ENCODE measurements at regions not wholly inside any gene's neighbourhood (a gene's known extent, or its start where the extent isn't known, plus 50 kb on each side); places are given as distances from the start of the nearest gene placed in this dataset.
A peak's percentile ranks its signal among the peaks of the same experiment; 100 is the strongest.

- H3K9ac ChIP-seq (ENCODE audit: low read length) = no peak overlapping the region
- H3K36me3 ChIP-seq (ENCODE audit: insufficient read depth, low read length) = no peaks in the 10 kb centered on the region
- H4K20me1 ChIP-seq (ENCODE audit: insufficient read depth) = no peaks in the 10 kb centered on the region
- no peaks in the 10 kb centered on the region for H3K9me3 ChIP-seq (ENCODE audit: low read length)
- no peaks in the 10 kb centered on the region for H3F3A ChIP-seq (ENCODE audit: insufficient read depth, low read length, poor library complexity, severe bottlenecking)
- TF ChIP-seq EZH2 (IDR thresholded peaks at IDR 0.05; ENCODE audit: borderline replicate concordance, insufficient read depth, low read length, poor library complexity, severe bottlenecking) (no peak), TAF1 (IDR thresholded peaks at IDR 0.05; ENCODE audit: low read depth) (no peak), RAD21 (conservative IDR thresholded peaks at IDR 0.05) (no peak), MXI1 (conservative IDR thresholded peaks at IDR 0.05; ENCODE audit: poor library complexity, severe bottlenecking) (no peak), CTCF (IDR thresholded peaks at IDR 0.05; ENCODE audit: poor library complexity, severe bottlenecking) (no peak), REST (IDR thresholded peaks at IDR 0.05; ENCODE audit: borderline replicate concordance) (no peak), POLR2AphosphoS5 (IDR thresholded peaks at IDR 0.05) (no peak), EP300 (conservative IDR thresholded peaks at IDR 0.05; ENCODE audit: poor library complexity, severe bottlenecking) (no peak), SMC3 (conservative IDR thresholded peaks at IDR 0.05; ENCODE audit: poor library complexity) (no peak)
- no peak overlapping the region for H3K4me2 ChIP-seq (ENCODE audit: low read length)
- no peak overlapping the region for H3K27ac ChIP-seq (ENCODE audit: low read length)
- no peak overlapping the region for H2AFZ ChIP-seq (ENCODE audit: low read depth, low read length)
- no peak overlapping the region for H3K4me3 ChIP-seq (ENCODE audit: low read length)
- H3K79me2 ChIP-seq (replicated peaks; ENCODE audit: insufficient read depth, low read length) = no peaks in the 10 kb centered on the region
- no peaks in the 10 kb centered on the region for H3K27me3 ChIP-seq (ENCODE audit: insufficient read depth, low read depth, low read length)
- H3K9me2 ChIP-seq (ENCODE audit: insufficient read depth, low read length) = no peaks in the 10 kb centered on the region
These were observed 133.4 kb upstream of the SPACA7 start for GRCh38 chr13:112242777-112243176.

DNA sequence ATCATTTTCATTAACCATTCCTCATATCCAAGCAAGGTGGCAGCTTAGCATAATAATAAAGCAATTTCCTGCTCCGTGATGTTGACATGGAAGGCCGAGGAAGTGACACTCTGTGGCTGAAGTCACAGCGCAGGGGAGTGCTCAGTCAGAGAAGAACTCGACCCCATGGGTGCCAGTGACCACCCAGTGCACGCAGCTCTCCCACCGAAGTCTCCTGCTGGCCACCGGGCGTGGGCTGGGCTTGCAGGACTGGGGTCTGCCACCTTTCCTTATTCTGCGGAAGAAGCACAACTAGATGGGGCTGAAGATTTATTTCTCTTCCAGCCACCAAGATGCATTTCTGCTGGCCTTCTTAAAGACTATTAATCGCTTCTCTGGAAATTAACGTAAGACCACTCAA lies 132.1 kb upstream of the SPACA7 start:
- no peaks in the 10 kb centered on the region for H3K9me2 ChIP-seq (ENCODE audit: insufficient read depth, low read length)
- no peaks in the 10 kb centered on the region for H3K36me3 ChIP-seq (ENCODE audit: insufficient read depth, low read length)
- no peak overlapping the region for H3K27ac ChIP-seq (ENCODE audit: low read length)
- no peak overlapping the region for H3K4me2 ChIP-seq (ENCODE audit: low read length)
- H3K9me3 ChIP-seq (ENCODE audit: low read length) = no peaks in the 10 kb centered on the region
- no peaks in the 10 kb centered on the region for H3F3A ChIP-seq (ENCODE audit: insufficient read depth, low read length, poor library complexity, severe bottlenecking)
- peak overlapping the region; percentile 0 for H3K4me3 ChIP-seq (ENCODE audit: low read length)
- H4K20me1 ChIP-seq (ENCODE audit: insufficient read depth) = no peaks in the 10 kb centered on the region
- no peaks in the 10 kb centered on the region for H3K79me2 ChIP-seq (replicated peaks; ENCODE audit: insufficient read depth, low read length)
- TF ChIP-seq EP300 (conservative IDR thresholded peaks at IDR 0.05; ENCODE audit: poor library complexity, severe bottlenecking) (no peak), MXI1 (conservative IDR thresholded peaks at IDR 0.05; ENCODE audit: poor library complexity, severe bottlenecking) (no peak), CTCF (IDR thresholded peaks at IDR 0.05; ENCODE audit: poor library complexity, severe bottlenecking) (no peak), RAD21 (conservative IDR thresholded peaks at IDR 0.05) (peak; percentile 19), POLR2AphosphoS5 (IDR thresholded peaks at IDR 0.05) (no peak), TAF1 (IDR thresholded peaks at IDR 0.05; ENCODE audit: low read depth) (no peak), SMC3 (conservative IDR thresholded peaks at IDR 0.05; ENCODE audit: poor library complexity) (peak; percentile 27)
- no peak overlapping the region for H2AFZ ChIP-seq (ENCODE audit: low read depth, low read length)
- no peak overlapping the region for H3K9ac ChIP-seq (ENCODE audit: low read length)
- H3K27me3 ChIP-seq (ENCODE audit: insufficient read depth, low read depth, low read length) = no peaks in the 10 kb centered on the region

All from neural cell (in vitro differentiated cells).